PC-9 (cell line): ENCODE measurements at regions not wholly inside any gene's neighbourhood (a gene's known extent, or its start where the extent isn't known, plus 50 kb on each side); places are given as distances from the start of the nearest gene placed in this dataset.

Experiments used
- CTCF ChIP-seq: fragments of 200-600 bp; sonication (generic); conservative IDR thresholded peaks from 2 replicates; pipeline ENCODE4 v1.6.1; 2017; ENCODE audit warnings: mixed run types, antibody characterized with exemption, mild to moderate bottlenecking, moderate library complexity
- EZH2 ChIP-seq: fragments of 200-600 bp; sonication (generic); IDR thresholded peaks from 2 replicates; pipeline ENCODE4 v1.8.0; 2017; ENCODE audit warnings: antibody characterized with exemption, low read depth

GRCh38 chr11:127675581-127675980, 675.0 kb upstream of the KIRREL3 start:
- TF ChIP-seq CTCF: no peak
- TF ChIP-seq EZH2: no peak
